Immature natural killer cell (primary cell): ENCODE measurements at regions not wholly inside any gene's neighbourhood (a gene's known extent, or its start where the extent isn't known, plus 50 kb on each side); places are given as distances from the start of the nearest gene placed in this dataset.
"Not testable (repeated sequence)": the region's sequence is repeated elsewhere in the genome, so short reads cannot be mapped to it uniquely, and the experiment has no call there.

Source experiments
- DNase-seq, 3 donors: peaks; one replicate each; pipeline ENCODE4 v3.0.0; 2022; ENCODE audit warnings: mixed read lengths in 1 of 3
- H3K27ac Mint-ChIP-seq, 6 donors: one replicate each; pipeline ENCODE4 v1.8.0; 2020; ENCODE audit warnings: mixed read lengths in 6 of 6, mild to moderate bottlenecking in 5 of 6, inconsistent platforms in 4 of 6, moderate library complexity in 3 of 6
- H3K27me3 Mint-ChIP-seq, 3 donors: one replicate each; pipeline ENCODE4 v1.8.0; 2020 to 2021; ENCODE audit warnings: low read depth in 3 of 3, mild to moderate bottlenecking in 3 of 3, mixed read lengths in 3 of 3, moderate library complexity in 3 of 3, inconsistent platforms in 1 of 3
- H3K36me3 Mint-ChIP-seq, 3 donors: one replicate each; pipeline ENCODE4 v1.8.0; 2020; ENCODE audit warnings: mixed read lengths in 3 of 3, inconsistent platforms in 2 of 3, mild to moderate bottlenecking in 2 of 3
- H3K4me1 Mint-ChIP-seq, 2 donors: one replicate each; pipeline ENCODE4 v1.8.0; 2020; ENCODE audit warnings: inconsistent platforms in 2 of 2, mild to moderate bottlenecking in 2 of 2, mixed read lengths in 2 of 2, moderate library complexity in 1 of 2
- H3K4me3 Mint-ChIP-seq, 5 donors: one replicate each; pipeline ENCODE4 v1.8.0; 2020; ENCODE audit warnings: mild to moderate bottlenecking in 5 of 5, mixed read lengths in 5 of 5, inconsistent platforms in 3 of 5, moderate library complexity in 3 of 5
- H3K9me3 Mint-ChIP-seq, 6 donors: one replicate each; pipeline ENCODE4 v1.8.0; 2020; ENCODE audit warnings: mild to moderate bottlenecking in 6 of 6, mixed read lengths in 6 of 6, inconsistent platforms in 4 of 6, moderate library complexity in 3 of 6

- no peak for DNase-seq
- Mint-ChIP-seq H3K27me3 (peaks cover 0 to 2% (median 0%) of the 10 kb centered on the region in 3 donors), H3K4me3 (no peak overlapping the region), H3K9me3 (peaks cover 0 to 3% (median 0%) of the 10 kb centered on the region in 6 donors), H3K27ac (no peak overlapping the region), H3K36me3 (no peaks in the 10 kb centered on the region), H3K4me1 (no peaks in the 10 kb centered on the region)
These were observed 131.0 kb downstream of the KCNK1 start for GRCh38 chr1:233744779-233745513.

DNA sequence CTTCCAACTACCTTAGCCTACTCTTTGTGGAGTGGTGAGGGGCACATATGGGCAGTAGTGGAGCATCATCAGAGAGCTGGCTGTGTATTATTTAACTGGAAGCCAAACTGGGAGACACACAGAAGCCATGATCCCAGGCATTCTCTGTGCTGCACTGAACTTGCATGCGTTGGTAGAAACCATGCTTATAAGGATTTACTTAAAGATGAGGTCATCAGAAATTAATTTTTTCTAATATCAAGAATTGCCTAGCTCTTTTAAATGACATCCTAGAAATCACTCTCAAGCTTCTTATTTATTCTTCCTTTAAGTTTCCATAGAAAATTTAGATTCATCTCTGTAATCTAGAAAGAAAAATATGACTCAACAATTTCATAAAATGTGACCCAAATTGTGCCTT, 136.2 kb downstream of the KCNK1 start:
- H3K4me3 Mint-ChIP-seq, result no peak overlapping the region
- H3K27me3 Mint-ChIP-seq, result peaks cover 0 to 3% (median 2%) of the 10 kb centered on the region in 3 donors
- no peaks in the 10 kb centered on the region for H3K36me3 Mint-ChIP-seq
- no peaks in the 10 kb centered on the region for H3K4me1 Mint-ChIP-seq
- H3K9me3 Mint-ChIP-seq, result peaks cover 0 to 3% (median 0%) of the 10 kb centered on the region in 6 donors
- H3K27ac Mint-ChIP-seq, result no peak overlapping the region
- no peak for DNase-seq

DNA sequence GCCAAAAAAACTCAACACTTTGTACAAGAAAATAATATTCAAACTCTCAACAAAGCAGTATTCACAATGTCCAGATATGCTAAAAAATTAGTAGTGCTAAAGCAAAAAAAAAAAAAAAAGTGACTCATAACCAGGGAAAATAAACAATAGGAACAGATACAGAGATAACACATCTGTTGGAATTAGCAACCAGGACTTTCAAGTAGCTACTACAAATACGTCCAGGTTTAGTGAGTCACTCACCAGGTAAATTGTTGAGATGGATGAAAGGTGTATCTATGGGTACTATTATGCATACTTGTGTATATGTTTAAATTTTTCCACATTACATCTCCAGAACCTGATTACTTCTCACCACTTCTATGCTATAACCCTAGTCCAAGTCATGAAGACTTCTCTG, 144.8 kb upstream of the SLC35F3 start:
- no peaks in the 10 kb centered on the region for H3K36me3 Mint-ChIP-seq
- no peaks in the 10 kb centered on the region for H3K4me1 Mint-ChIP-seq
- peaks cover 0 to 3% (median under 1%) of the 10 kb centered on the region in 6 donors for H3K9me3 Mint-ChIP-seq
- no peak for DNase-seq
- H3K27ac Mint-ChIP-seq, result no peak overlapping the region
- H3K4me3 Mint-ChIP-seq, result no peak overlapping the region
- peaks cover 0 to 4% (median 3%) of the 10 kb centered on the region in 3 donors for H3K27me3 Mint-ChIP-seq

DNA sequence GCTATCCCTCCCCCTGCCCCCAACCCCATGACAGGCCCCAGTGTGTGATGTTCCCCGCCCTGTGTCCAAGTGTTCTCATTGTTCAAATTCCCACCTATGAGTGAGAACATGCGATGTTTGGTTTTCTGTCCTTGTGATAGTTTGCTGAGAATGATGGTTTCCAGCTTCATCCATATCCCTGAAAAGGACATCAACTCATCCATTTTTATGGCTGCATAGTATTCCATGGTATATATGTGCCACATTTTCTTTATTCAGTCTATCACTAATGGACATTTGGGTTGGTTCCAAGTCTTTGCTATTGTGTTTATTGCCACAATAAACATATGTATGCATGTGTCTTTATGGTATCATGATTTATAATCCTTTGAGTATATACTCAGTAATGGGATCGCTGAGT, 140.2 kb upstream of the SLC35F3 start:
- DNase-seq, H3K27me3 Mint-ChIP-seq, H3K4me1 Mint-ChIP-seq, H3K36me3 Mint-ChIP-seq, H3K27ac Mint-ChIP-seq, H3K4me3 Mint-ChIP-seq: not testable (repeated sequence)
- peaks cover 2 to 11% (median 5%) of the 10 kb centered on the region in 6 donors for H3K9me3 Mint-ChIP-seq

DNA sequence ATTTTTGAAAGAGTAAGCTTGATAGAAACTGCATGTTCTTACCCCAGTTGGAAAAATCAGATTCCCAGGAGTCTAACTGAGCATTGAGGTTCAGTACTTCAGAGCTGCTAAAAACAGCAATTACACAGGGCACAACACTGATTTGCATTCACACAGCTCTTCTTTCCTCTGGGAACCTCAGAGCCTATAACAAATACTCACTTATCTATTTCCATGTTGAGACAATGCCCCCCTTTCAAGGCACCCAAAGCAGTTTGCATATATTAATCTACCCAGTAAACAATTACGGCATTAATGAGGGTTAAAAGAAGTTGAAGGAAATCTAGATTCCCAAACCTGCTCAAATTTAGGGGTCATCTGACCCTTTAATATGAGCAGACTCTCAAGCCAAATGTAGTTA, 126.9 kb upstream of the SLC35F3 start:
- Mint-ChIP-seq H3K9me3 (peaks cover 0 to 4% (median 0%) of the 10 kb centered on the region in 6 donors), H3K4me3 (no peak overlapping the region), H3K36me3 (no peaks in the 10 kb centered on the region), H3K27ac (no peak overlapping the region), H3K4me1 (no peaks in the 10 kb centered on the region), H3K27me3 (peaks cover 0 to 5% (median 0%) of the 10 kb centered on the region in 3 donors)
- no peak for DNase-seq

DNA sequence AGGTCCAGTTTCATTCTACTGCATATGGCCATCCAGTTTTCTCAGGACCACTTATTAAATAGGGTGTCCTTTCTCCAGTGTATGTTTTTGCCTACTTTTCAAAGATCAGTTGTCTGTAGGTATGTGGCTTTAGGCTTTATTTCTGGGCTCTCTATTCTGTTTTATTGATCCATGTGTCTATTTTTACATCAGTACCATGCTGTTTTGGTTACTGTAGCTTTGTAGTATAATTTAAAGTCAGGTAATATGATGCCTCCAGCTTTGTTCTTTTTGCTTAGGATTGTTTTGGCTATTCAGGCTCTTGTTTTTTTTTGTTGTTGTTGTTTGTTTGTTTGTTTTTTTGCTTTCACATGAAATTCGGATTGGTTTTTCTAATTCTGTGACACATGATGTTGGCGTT, 124.4 kb upstream of the SLC35F3 start:
- Mint-ChIP-seq H3K27me3 (peaks cover 0 to 4% (median 2%) of the 10 kb centered on the region in 3 donors), H3K9me3 (peaks cover 0 to 2% (median 0%) of the 10 kb centered on the region in 6 donors), H3K4me3 (no peak overlapping the region), H3K4me1 (no peaks in the 10 kb centered on the region), H3K36me3 (no peaks in the 10 kb centered on the region), H3K27ac (no peak overlapping the region)
- DNase-seq, result no peak

- no peaks in the 10 kb centered on the region for H3K4me1 Mint-ChIP-seq
- DNase-seq, result no peak
- no peaks in the 10 kb centered on the region for H3K36me3 Mint-ChIP-seq
- H3K4me3 Mint-ChIP-seq, result no peak overlapping the region
- peaks cover 0 to 2% (median 0%) of the 10 kb centered on the region in 3 donors for H3K27me3 Mint-ChIP-seq
- no peak overlapping the region for H3K27ac Mint-ChIP-seq
- H3K9me3 Mint-ChIP-seq, result peaks cover 0 to 3% (median 0%) of the 10 kb centered on the region in 6 donors
These were observed 121.4 kb upstream of the SLC35F3 start for GRCh38 chr1:233782937-233783586.

- no peak overlapping the region for H3K27ac Mint-ChIP-seq
- no peak for DNase-seq
These were observed 116.9 kb upstream of the SLC35F3 start for GRCh38 chr1:233787599-233787998.

GRCh38 chr1:233788687-233789086, 115.8 kb upstream of the SLC35F3 start:
- no peaks in the 10 kb centered on the region for H3K36me3 Mint-ChIP-seq
- peaks cover 0 to 2% (median 0%) of the 10 kb centered on the region in 3 donors for H3K27me3 Mint-ChIP-seq
- H3K4me3 Mint-ChIP-seq, result no peak overlapping the region
- H3K9me3 Mint-ChIP-seq, result peaks cover 0 to 3% (median 0%) of the 10 kb centered on the region in 6 donors
- H3K27ac Mint-ChIP-seq, result no peak overlapping the region
- no peaks in the 10 kb centered on the region for H3K4me1 Mint-ChIP-seq
- no peak for DNase-seq

More at GRCh38 chr1:233787599-233787998, 116.9 kb upstream of the SLC35F3 start:
- Mint-ChIP-seq H3K4me1 (no peaks in the 10 kb centered on the region), H3K27me3 (peaks cover 0 to 4% (median 0%) of the 10 kb centered on the region in 3 donors), H3K4me3 (no peak overlapping the region), H3K9me3 (peaks cover 0 to 3% (median 0%) of the 10 kb centered on the region in 6 donors), H3K36me3 (no peaks in the 10 kb centered on the region)

DNA sequence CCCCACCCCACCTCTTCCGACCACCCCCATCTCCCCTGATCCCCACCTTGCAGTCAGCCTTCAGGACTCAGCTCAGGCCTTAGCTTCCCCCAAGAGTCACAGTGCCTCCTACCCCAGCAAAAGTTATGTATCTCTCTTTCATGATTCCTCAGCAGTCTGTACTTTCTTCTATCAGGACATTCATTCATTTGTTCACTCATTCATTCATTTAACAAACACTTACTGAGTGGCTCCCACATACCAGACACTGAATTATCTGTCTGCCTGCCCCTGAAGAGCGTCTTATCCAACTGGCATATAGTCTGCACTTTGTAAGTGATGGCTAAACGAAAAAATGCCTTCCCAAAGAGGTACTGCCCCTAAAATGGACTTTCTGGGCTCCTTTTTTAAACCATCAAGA, 114.4 kb upstream of the SLC35F3 start:
- Mint-ChIP-seq H3K4me3 (no peak overlapping the region), H3K27me3 (peaks cover 0 to 2% (median 0%) of the 10 kb centered on the region in 3 donors), H3K27ac (no peak overlapping the region), H3K4me1 (no peaks in the 10 kb centered on the region), H3K36me3 (no peaks in the 10 kb centered on the region), H3K9me3 (peaks cover 0 to 3% (median 0%) of the 10 kb centered on the region in 6 donors)
- no peak for DNase-seq

- Mint-ChIP-seq H3K9me3 (peaks cover 0 to 3% (median 0%) of the 10 kb centered on the region in 6 donors), H3K4me1 (no peaks in the 10 kb centered on the region), H3K4me3 (no peak overlapping the region), H3K27me3 (peaks cover 0 to 2% (median 0%) of the 10 kb centered on the region in 3 donors), H3K36me3 (no peaks in the 10 kb centered on the region), H3K27ac (no peak overlapping the region)
- DNase-seq, result peak in 2 of 3 donors; percentile 10 to 20
These were observed 113.7 kb upstream of the SLC35F3 start for GRCh38 chr1:233790662-233791371.

DNA sequence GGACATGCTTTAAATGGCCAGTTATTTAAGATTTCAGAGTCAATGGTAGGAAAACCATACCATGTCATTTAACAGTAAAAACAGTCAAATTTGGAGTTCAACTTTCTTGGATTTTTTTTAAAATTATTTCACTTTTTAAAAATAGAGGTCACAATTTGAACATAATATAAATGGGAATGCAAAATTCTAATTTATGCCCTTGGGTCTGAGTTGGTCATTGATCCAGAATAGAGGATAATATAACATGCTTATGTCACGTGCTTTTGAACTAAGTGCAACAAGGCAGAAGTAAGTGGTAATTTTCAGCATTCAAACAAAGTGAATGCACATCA, 113.1 kb upstream of the SLC35F3 start:
- H3K4me1 Mint-ChIP-seq, result no peaks in the 10 kb centered on the region
- peaks cover 0 to 2% (median 0%) of the 10 kb centered on the region in 3 donors for H3K27me3 Mint-ChIP-seq
- no peak overlapping the region for H3K27ac Mint-ChIP-seq
- H3K4me3 Mint-ChIP-seq, result no peak overlapping the region
- no peak for DNase-seq
- H3K36me3 Mint-ChIP-seq, result no peaks in the 10 kb centered on the region
- peaks cover 0 to 3% (median 0%) of the 10 kb centered on the region in 6 donors for H3K9me3 Mint-ChIP-seq

GRCh38 chr1:233791721-233792120, 112.8 kb upstream of the SLC35F3 start:
- no peaks in the 10 kb centered on the region for H3K4me1 Mint-ChIP-seq
- peaks cover 0 to 2% (median 0%) of the 10 kb centered on the region in 3 donors for H3K27me3 Mint-ChIP-seq
- no peaks in the 10 kb centered on the region for H3K36me3 Mint-ChIP-seq
- H3K9me3 Mint-ChIP-seq, result peaks cover 0 to 3% (median 0%) of the 10 kb centered on the region in 6 donors
- no peak overlapping the region for H3K27ac Mint-ChIP-seq
- DNase-seq, result no peak
- no peak overlapping the region for H3K4me3 Mint-ChIP-seq

- peaks cover 0 to 2% (median 0%) of the 10 kb centered on the region in 6 donors for H3K9me3 Mint-ChIP-seq
- peaks cover 0 to 2% (median 2%) of the 10 kb centered on the region in 3 donors for H3K27me3 Mint-ChIP-seq
- DNase-seq, result no peak
- no peak overlapping the region for H3K27ac Mint-ChIP-seq
- no peaks in the 10 kb centered on the region for H3K4me1 Mint-ChIP-seq
- H3K36me3 Mint-ChIP-seq, result no peaks in the 10 kb centered on the region
- no peak overlapping the region for H3K4me3 Mint-ChIP-seq
These were observed 109.6 kb upstream of the SLC35F3 start for GRCh38 chr1:233794863-233795262.
